ENCODE measurements at regions not wholly inside any gene's neighbourhood (a gene's known extent, or its start where the extent isn't known, plus 50 kb on each side); places are given as distances from the start of the nearest gene placed in this dataset.

GRCh38 chr4:1475277-1476139, 69.3 kb upstream of the NKX1-1 start:
- Histone ChIP-seq H3K36me3 (ENCODE audit: control insufficient read depth, insufficient read depth, low read length) (no peaks in the 10 kb centered on the region), H3K4me1 (ENCODE audit: control insufficient read depth, insufficient read depth, low read length) (no peaks in the 10 kb centered on the region), H3K9me3 (replicated peaks; ENCODE audit: control insufficient read depth, low read depth, low read length) (peaks cover 4% of the 10 kb centered on the region), H3K27me3 (ENCODE audit: control insufficient read depth, insufficient read depth, low read length) (peaks cover 27% of the 10 kb centered on the region), H3K27ac (ENCODE audit: low read length) (no peak overlapping the region), H3K4me3 (ENCODE audit: low read length) (no peak overlapping the region)
- no peak for DNase-seq
- 65% methylated on average over 1 of the region's 1 CpG for WGBS (ENCODE audit: insufficient coverage)

- no peak for DNase-seq
- no peaks in the 10 kb centered on the region for H3K9me3 ChIP-seq (replicated peaks; ENCODE audit: control insufficient read depth, low read depth, low read length)
- no peaks in the 10 kb centered on the region for H3K36me3 ChIP-seq (ENCODE audit: control insufficient read depth, insufficient read depth, low read length)
- peaks cover 37% of the 10 kb centered on the region for H3K27me3 ChIP-seq (ENCODE audit: control insufficient read depth, insufficient read depth, low read length)
- H3K4me3 ChIP-seq (ENCODE audit: low read length): no peak overlapping the region
- 72% methylated on average over 14 of the region's 14 CpGs for WGBS (ENCODE audit: insufficient coverage)
- H3K4me1 ChIP-seq (ENCODE audit: control insufficient read depth, insufficient read depth, low read length): no peaks in the 10 kb centered on the region
- H3K27ac ChIP-seq (ENCODE audit: low read length): no peak overlapping the region
Observed at GRCh38 chr4:1474126-1475090, 68.2 kb upstream of the NKX1-1 start.

GRCh38 chr4:1473718-1474117, 67.5 kb upstream of the NKX1-1 start:
- DNase-seq: no peak
- H3K4me1 ChIP-seq (ENCODE audit: control insufficient read depth, insufficient read depth, low read length): no peaks in the 10 kb centered on the region
- H3K9me3 ChIP-seq (replicated peaks; ENCODE audit: control insufficient read depth, low read depth, low read length): no peaks in the 10 kb centered on the region
- no peak overlapping the region for H3K27ac ChIP-seq (ENCODE audit: low read length)
- H3K36me3 ChIP-seq (ENCODE audit: control insufficient read depth, insufficient read depth, low read length): no peaks in the 10 kb centered on the region
- H3K4me3 ChIP-seq (ENCODE audit: low read length): no peak overlapping the region
- H3K27me3 ChIP-seq (ENCODE audit: control insufficient read depth, insufficient read depth, low read length): peaks cover 41% of the 10 kb centered on the region
- whole genome bisulfite sequencing (ENCODE audit: insufficient coverage): 75% methylated on average over 8 of the region's 8 CpGs

DNA sequence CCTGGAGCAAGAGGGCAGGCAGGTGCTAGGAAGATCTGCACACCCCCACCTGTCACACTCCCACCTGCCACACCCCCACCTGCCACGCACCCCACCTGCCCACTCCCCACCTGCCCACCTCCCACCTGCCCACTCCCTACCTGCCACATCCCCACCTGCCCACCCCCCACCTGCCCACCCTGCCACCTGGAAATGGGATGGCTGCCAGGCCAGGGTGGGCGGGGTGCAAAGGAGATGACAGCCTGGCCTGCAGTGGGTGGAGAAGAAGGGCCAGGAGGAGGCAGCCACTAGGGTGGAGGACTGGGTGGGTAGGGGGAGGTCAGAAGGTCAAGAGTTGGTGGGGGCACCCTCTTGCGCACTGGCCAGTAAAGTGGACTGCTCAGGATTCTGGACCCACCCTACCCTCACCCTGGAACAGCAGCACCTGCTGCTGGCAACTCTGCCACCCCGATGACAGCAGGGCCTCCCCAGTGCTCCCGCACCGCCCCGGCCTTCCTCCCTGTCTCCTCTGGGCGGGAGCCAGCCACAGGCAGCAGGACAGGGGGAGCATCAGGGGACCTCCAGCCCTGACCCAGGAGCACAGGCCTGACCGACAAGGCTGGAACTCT, 66.8 kb upstream of the NKX1-1 start:
- Histone ChIP-seq H3K4me3 (ENCODE audit: low read length) (no peak overlapping the region), H3K27me3 (ENCODE audit: control insufficient read depth, insufficient read depth, low read length) (peaks cover 43% of the 10 kb centered on the region), H3K4me1 (ENCODE audit: control insufficient read depth, insufficient read depth, low read length) (no peaks in the 10 kb centered on the region), H3K9me3 (replicated peaks; ENCODE audit: control insufficient read depth, low read depth, low read length) (no peaks in the 10 kb centered on the region), H3K27ac (ENCODE audit: low read length) (no peak overlapping the region), H3K36me3 (ENCODE audit: control insufficient read depth, insufficient read depth, low read length) (no peaks in the 10 kb centered on the region)
- 62% methylated on average over 7 of the region's 9 CpGs for WGBS (ENCODE audit: insufficient coverage)
- no peak for DNase-seq

DNA sequence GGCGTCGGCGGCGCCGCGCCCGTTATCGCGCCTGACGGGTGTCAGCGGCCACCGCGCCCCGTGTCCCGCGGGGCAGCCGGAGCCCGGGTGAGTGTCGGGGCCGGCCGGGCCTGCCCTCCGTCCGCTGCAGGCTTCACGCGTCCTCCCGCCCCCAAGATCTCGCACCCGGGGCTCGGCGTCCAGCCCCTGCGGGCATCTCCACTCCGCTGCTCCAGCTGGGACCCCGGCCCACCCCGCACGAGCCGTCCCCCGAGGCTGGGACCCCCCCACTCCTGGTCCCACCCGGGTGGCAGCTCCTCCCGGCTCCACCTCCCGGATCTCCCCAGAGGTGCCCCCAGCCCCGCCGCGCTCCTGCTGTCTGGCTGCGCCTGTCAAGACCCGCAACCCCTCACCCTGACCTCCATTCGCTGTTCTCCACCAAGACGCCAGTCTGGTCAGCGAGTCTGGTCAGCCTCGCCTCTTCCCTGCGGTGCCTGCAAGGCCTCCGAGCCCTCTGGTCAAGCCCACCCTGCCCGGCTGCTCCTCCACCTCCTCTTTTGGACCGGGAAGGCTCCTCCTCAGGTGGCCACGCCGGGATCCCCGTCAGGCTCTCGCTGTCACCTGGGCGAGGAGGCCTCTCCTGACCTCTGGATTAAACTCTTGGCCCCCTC, 66.0 kb upstream of the NKX1-1 start:
- Histone ChIP-seq H3K9me3 (replicated peaks; ENCODE audit: control insufficient read depth, low read depth, low read length) (no peaks in the 10 kb centered on the region), H3K27me3 (ENCODE audit: control insufficient read depth, insufficient read depth, low read length) (peaks cover 43% of the 10 kb centered on the region), H3K4me1 (ENCODE audit: control insufficient read depth, insufficient read depth, low read length) (no peaks in the 10 kb centered on the region), H3K27ac (ENCODE audit: low read length) (no peak overlapping the region), H3K4me3 (ENCODE audit: low read length) (no peak overlapping the region), H3K36me3 (ENCODE audit: control insufficient read depth, insufficient read depth, low read length) (no peaks in the 10 kb centered on the region)
- no peak for DNase-seq
- 7% methylated on average over 58 of the region's 58 CpGs for WGBS (ENCODE audit: insufficient coverage)

GRCh38 chr4:1471443-1472147, 65.4 kb upstream of the NKX1-1 start:
- Histone ChIP-seq H3K9me3 (replicated peaks; ENCODE audit: control insufficient read depth, low read depth, low read length) (no peaks in the 10 kb centered on the region), H3K27ac (ENCODE audit: low read length) (no peak overlapping the region), H3K4me3 (ENCODE audit: low read length) (no peak overlapping the region), H3K4me1 (ENCODE audit: control insufficient read depth, insufficient read depth, low read length) (no peaks in the 10 kb centered on the region), H3K27me3 (ENCODE audit: control insufficient read depth, insufficient read depth, low read length) (peaks cover 43% of the 10 kb centered on the region), H3K36me3 (ENCODE audit: control insufficient read depth, insufficient read depth, low read length) (no peaks in the 10 kb centered on the region)
- no peak for DNase-seq
- WGBS (ENCODE audit: insufficient coverage): 10% methylated on average over 38 of the region's 55 CpGs

DNA sequence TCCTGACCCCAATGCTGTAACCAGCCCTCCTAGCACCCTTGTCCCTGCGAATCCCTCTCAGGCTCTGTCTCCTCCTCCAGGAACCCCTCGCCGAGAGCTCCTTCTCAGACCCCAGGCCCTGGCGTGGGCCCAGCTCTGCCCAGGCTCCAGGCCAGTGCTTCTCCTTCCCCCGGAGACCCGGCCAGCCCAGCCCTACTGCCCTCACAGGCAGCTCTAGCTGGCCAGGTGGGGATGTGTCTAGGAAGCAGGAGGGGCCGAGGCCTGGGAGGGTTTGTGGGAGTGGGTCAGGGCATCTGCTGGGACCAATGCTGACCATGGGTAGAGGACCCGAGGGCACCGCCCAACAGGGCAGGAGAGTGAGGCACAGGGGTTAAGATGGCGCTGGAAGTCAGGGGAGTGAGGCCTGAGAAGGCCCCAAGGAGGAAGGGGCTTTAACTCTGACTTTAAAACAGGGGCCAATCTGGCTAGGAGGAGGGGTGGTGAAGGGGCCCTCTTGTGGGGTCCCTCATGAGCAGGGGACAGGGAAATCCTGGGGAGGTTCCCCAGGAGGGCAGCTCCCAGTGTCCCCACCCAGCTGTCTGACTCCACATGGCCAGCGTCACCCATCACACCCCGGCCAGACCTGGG, 64.7 kb upstream of the NKX1-1 start:
- Histone ChIP-seq H3K4me3 (ENCODE audit: low read length) (no peak overlapping the region), H3K36me3 (ENCODE audit: control insufficient read depth, insufficient read depth, low read length) (no peaks in the 10 kb centered on the region), H3K27me3 (ENCODE audit: control insufficient read depth, insufficient read depth, low read length) (peaks cover 43% of the 10 kb centered on the region), H3K27ac (ENCODE audit: low read length) (no peak overlapping the region), H3K4me1 (ENCODE audit: control insufficient read depth, insufficient read depth, low read length) (no peaks in the 10 kb centered on the region), H3K9me3 (replicated peaks; ENCODE audit: control insufficient read depth, low read depth, low read length) (no peaks in the 10 kb centered on the region)
- WGBS (ENCODE audit: insufficient coverage): 67% methylated on average over 8 of the region's 12 CpGs
- DNase-seq: no peak

GRCh38 chr4:1470393-1470670, 64.1 kb upstream of the NKX1-1 start:
- 52% methylated on average over 2 of the region's 7 CpGs for WGBS (ENCODE audit: insufficient coverage)
- H3K9me3 ChIP-seq (replicated peaks; ENCODE audit: control insufficient read depth, low read depth, low read length): no peaks in the 10 kb centered on the region
- no peaks in the 10 kb centered on the region for H3K36me3 ChIP-seq (ENCODE audit: control insufficient read depth, insufficient read depth, low read length)
- H3K27ac ChIP-seq (ENCODE audit: low read length): no peak overlapping the region
- H3K4me3 ChIP-seq (ENCODE audit: low read length): no peak overlapping the region
- peaks cover 43% of the 10 kb centered on the region for H3K27me3 ChIP-seq (ENCODE audit: control insufficient read depth, insufficient read depth, low read length)
- H3K4me1 ChIP-seq (ENCODE audit: control insufficient read depth, insufficient read depth, low read length): no peaks in the 10 kb centered on the region
- no peak for DNase-seq

DNA sequence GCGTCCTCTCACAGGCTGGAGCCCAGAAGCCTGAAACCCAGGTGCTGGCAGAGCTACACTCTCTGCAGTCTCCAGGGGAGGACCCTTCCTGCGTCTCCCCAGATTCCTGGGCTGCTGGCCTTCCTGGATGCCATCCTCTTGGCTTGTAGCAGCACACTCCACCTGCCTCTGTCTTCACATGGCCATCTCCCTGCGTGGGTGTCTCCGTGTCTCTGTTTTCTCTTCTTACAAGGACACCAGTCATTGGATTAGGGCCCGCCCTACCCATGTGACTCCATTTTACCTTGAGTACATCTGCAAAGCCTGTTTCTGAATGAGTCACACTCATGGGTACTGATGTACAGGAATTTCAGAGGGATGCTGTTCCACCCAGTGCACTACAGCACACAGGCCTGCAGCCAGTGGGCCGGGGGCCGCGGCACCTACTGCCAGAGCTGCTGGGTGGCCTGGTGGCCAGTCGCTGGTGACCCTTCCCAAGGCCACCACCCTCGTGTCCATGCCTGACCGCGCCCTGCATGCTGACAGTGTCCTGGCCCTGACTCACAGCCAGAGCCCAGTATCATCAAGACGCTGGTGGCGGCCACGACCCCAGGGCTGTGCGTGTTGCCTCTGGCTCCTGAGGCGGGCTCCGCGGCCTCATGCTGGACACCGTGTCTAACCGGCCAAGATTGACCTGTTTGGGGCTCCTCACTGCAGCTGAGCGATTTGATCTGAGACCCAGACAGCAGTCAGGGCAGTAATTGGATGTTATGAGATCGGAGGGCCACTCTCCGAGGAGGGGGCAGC, 63.6 kb upstream of the NKX1-1 start:
- 82% methylated on average over 21 of the region's 24 CpGs for WGBS (ENCODE audit: insufficient coverage)

More for the DNA sequence above, 63.6 kb upstream of the NKX1-1 start:
- Histone ChIP-seq H3K27ac (ENCODE audit: low read length) (no peak overlapping the region), H3K27me3 (ENCODE audit: control insufficient read depth, insufficient read depth, low read length) (peaks cover 43% of the 10 kb centered on the region), H3K36me3 (ENCODE audit: control insufficient read depth, insufficient read depth, low read length) (no peaks in the 10 kb centered on the region), H3K9me3 (replicated peaks; ENCODE audit: control insufficient read depth, low read depth, low read length) (no peaks in the 10 kb centered on the region), H3K4me1 (ENCODE audit: control insufficient read depth, insufficient read depth, low read length) (no peaks in the 10 kb centered on the region), H3K4me3 (ENCODE audit: low read length) (no peak overlapping the region)
- no peak for DNase-seq
